ENCODE measurements at regions not wholly inside any gene's neighbourhood (a gene's known extent, or its start where the extent isn't known, plus 50 kb on each side); places are given as distances from the start of the nearest gene placed in this dataset.

GRCh38 chr2:181374781-181375675, 82.2 kb upstream of the ITGA4 start:
- H3K4me1 ChIP-seq (ENCODE audit: control insufficient read depth, insufficient read depth, low read length), result peaks cover 4% of the 10 kb centered on the region; the same call in 1 of the 2 replicates
- no peak overlapping the region for H4K5ac ChIP-seq (ENCODE audit: low read depth, low read length)
- H3K27ac ChIP-seq (ENCODE audit: insufficient read depth, low read length), result no peak overlapping the region
- H4K91ac ChIP-seq (ENCODE audit: insufficient read depth, low read depth, low read length), result no peak overlapping the region
- no peak overlapping the region for H2BK120ac ChIP-seq (ENCODE audit: low read depth, low read length)
- no peaks in the 10 kb centered on the region for H3K36me3 ChIP-seq (ENCODE audit: control insufficient read depth, insufficient read depth, low read length)
- H2AFZ ChIP-seq (replicated peaks; ENCODE audit: low read length, poor library complexity), result no peak overlapping the region
- H2BK20ac ChIP-seq (ENCODE audit: low read depth, low read length), result no peak overlapping the region
- no peak overlapping the region for H2AK9ac ChIP-seq (replicated peaks; ENCODE audit: low read depth, low read length, poor library complexity)
- WGBS, 2 experiments (ENCODE audit: extremely low coverage in 2 of 2, insufficient read length in 1 of 2), result 50% methylated on average over 2 of the region's 8 CpGs; no CpG with 5 or more reads in 1 of the 2 experiments
- POLR2A ChIA-PET (ENCODE audit: unreplicated experiment), result no interaction called here
- H2BK5ac ChIP-seq (ENCODE audit: low read depth, low read length, poor library complexity, severe bottlenecking), result no peak overlapping the region
- H4K20me1 ChIP-seq (ENCODE audit: insufficient read depth, low read length), result no peaks in the 10 kb centered on the region
- H3K56ac ChIP-seq (ENCODE audit: extremely low read depth, insufficient read depth, low read length), result no peak overlapping the region
- intact Hi-C loops (cut with micrococcal nuclease), result no loop called here
- no peak overlapping the region for H4K8ac ChIP-seq (ENCODE audit: low read depth in 2 of 2, low read length in 2 of 2)
- DNase-seq (no peak), ATAC-seq (ENCODE audit: low read depth) (no peak)
- peaks cover 2% of the 10 kb centered on the region; the same call in 1 of the 2 replicates for H3K27me3 ChIP-seq (ENCODE audit: control insufficient read depth, insufficient read depth, low read length)
- H3K4me3 ChIP-seq (ENCODE audit: insufficient read depth, low read depth, low read length), result no peak overlapping the region
- H3K18ac ChIP-seq (ENCODE audit: low read depth, low read length), result no peak overlapping the region
- in situ Hi-C loops (cut with MboI; ENCODE audit: low sequenced_read_pairs), result no loop called here
- H3K23ac ChIP-seq (ENCODE audit: low read depth, low read length), result no peak overlapping the region
- CTCF ChIA-PET, result interaction anchor here (0.6 kb wide), 1 partner anchor 62 kb away, joined by 3 read pairs; no protein-coding TSS in a partner anchor
- no TSS peak for BruUV-seq (replicated peaks)
- no peaks in the 10 kb centered on the region for H3K9me1 ChIP-seq (ENCODE audit: insufficient read depth, low read length)
- no peak overlapping the region for H3K9ac ChIP-seq (ENCODE audit: low read depth, low read length)
- no peak overlapping the region for H3K4me2 ChIP-seq (ENCODE audit: low read depth, low read length)
- no peaks in the 10 kb centered on the region for H3K79me1 ChIP-seq (ENCODE audit: low read depth in 1 of 2, low read length in 2 of 2)
- no peak overlapping the region for H2AK5ac ChIP-seq (ENCODE audit: low read depth, low read length)
- TF ChIP-seq NFE2L2 (IDR thresholded peaks at IDR 0.05; ENCODE audit: low read depth, low read length), result no peak
- TF ChIP-seq ELK1 (IDR thresholded peaks at IDR 0.05; ENCODE audit: borderline replicate concordance, low read depth, low read length), result no peak
- TF ChIP-seq, protein P1, sequence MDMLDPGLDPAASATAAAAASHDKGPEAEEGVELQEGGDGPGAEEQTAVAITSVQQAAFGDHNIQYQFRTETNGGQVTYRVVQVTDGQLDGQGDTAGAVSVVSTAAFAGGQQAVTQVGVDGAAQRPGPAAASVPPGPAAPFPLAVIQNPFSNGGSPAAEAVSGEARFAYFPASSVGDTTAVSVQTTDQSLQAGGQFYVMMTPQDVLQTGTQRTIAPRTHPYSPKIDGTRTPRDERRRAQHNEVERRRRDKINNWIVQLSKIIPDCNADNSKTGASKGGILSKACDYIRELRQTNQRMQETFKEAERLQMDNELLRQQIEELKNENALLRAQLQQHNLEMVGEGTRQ (IDR thresholded peaks at IDR 0.05; ENCODE audit: low read depth, low read length), result no peak
- no peak for TF ChIP-seq POLR2A (IDR thresholded peaks at IDR 0.05; ENCODE audit: low read depth, low read length)
- TF ChIP-seq CHD1 (IDR thresholded peaks at IDR 0.05; ENCODE audit: low read depth, low read length), result no peak
- H3K9me3 ChIP-seq (ENCODE audit: control insufficient read depth, insufficient read depth, low read length), result no peaks in the 10 kb centered on the region
- H2BK15ac ChIP-seq (ENCODE audit: low read depth, low read length), result no peak overlapping the region
- no peak overlapping the region for H3K14ac ChIP-seq (replicated peaks; ENCODE audit: low read depth, low read length)
- no peak overlapping the region for H3K4ac ChIP-seq (ENCODE audit: low read depth, low read length)
- dilution Hi-C loops (cut with HindIII; ENCODE audit: low sequenced_read_pairs, unreplicated experiment), result no loop called here
